ENCODE measurements at regions not wholly inside any gene's neighbourhood (a gene's known extent, or its start where the extent isn't known, plus 50 kb on each side); places are given as distances from the start of the nearest gene placed in this dataset.

GRCh38 chr3:197444793-197445379 is 110.9 kb downstream of the BDH1 start:
- POLR2A ChIA-PET, result no interaction called here
- no peak for TF ChIP-seq CTCF (IDR thresholded peaks at IDR 0.05)

GRCh38 chr3:197443506-197443905 is 112.3 kb downstream of the BDH1 start:
- intact Hi-C loops (cut with DNase I, micrococcal nuclease), result no loop called here
- no peak for TF ChIP-seq CTCF (IDR thresholded peaks at IDR 0.05)
- H3K4me3 Mint-ChIP-seq, result no peak overlapping the region
- no peak for DNase-seq
- no peak overlapping the region for H3K27ac ChIP-seq (ENCODE audit: low read depth in 1 of 2, low read length in 2 of 2)
- no peaks in the 10 kb centered on the region for H3K36me3 ChIP-seq (ENCODE audit: insufficient read depth, low read length)
- no peaks in the 10 kb centered on the region for H3K36me3 Mint-ChIP-seq (ENCODE audit: low read depth)
- CTCF ChIA-PET, result no interaction called here
- peaks cover 28% of the 10 kb centered on the region for H3K27me3 Mint-ChIP-seq
- no peaks in the 10 kb centered on the region for H3K9me3 ChIP-seq (ENCODE audit: control insufficient read depth in 1 of 2, insufficient read depth in 1 of 2, low read length in 2 of 2)
- H3K27me3 ChIP-seq (ENCODE audit: control insufficient read depth in 1 of 2, insufficient read depth in 2 of 2, low read length in 2 of 2), result peaks cover 0 to 5% of the 10 kb centered on the region in 2 experiments
- H3K27ac Mint-ChIP-seq, result no peak overlapping the region
- H3K4me1 Mint-ChIP-seq (ENCODE audit: low read depth), result peaks cover 27% of the 10 kb centered on the region
- POLR2A ChIA-PET, result no interaction called here
- peaks cover 7% of the 10 kb centered on the region for H3K4me1 ChIP-seq (ENCODE audit: insufficient read depth, low read length)
- no peak overlapping the region for H3K4me3 ChIP-seq (ENCODE audit: low read length)
- H3K9me3 Mint-ChIP-seq, result no peaks in the 10 kb centered on the region
- no peak for ATAC-seq (ENCODE audit: poor library complexity)

More at GRCh38 chr3:197444793-197445379, 110.9 kb downstream of the BDH1 start:
- CTCF ChIA-PET, result no interaction called here
- peak; percentile 37 for ATAC-seq (ENCODE audit: poor library complexity)
- H3K4me1 ChIP-seq (ENCODE audit: insufficient read depth, low read length), result peaks cover 7% of the 10 kb centered on the region
- no peaks in the 10 kb centered on the region for H3K36me3 Mint-ChIP-seq (ENCODE audit: low read depth)
- intact Hi-C loops (cut with DNase I, micrococcal nuclease), result no loop called here
- H3K9me3 ChIP-seq (ENCODE audit: control insufficient read depth in 1 of 2, insufficient read depth in 1 of 2, low read length in 2 of 2), result no peaks in the 10 kb centered on the region
- peaks cover 27% of the 10 kb centered on the region for H3K4me1 Mint-ChIP-seq (ENCODE audit: low read depth)
- peak in 1 of 14 experiments; percentile 28 for DNase-seq
- H3K27ac Mint-ChIP-seq, result peak overlapping the region; percentile 62
- H3K36me3 ChIP-seq (ENCODE audit: insufficient read depth, low read length), result no peaks in the 10 kb centered on the region
- H3K27ac ChIP-seq (ENCODE audit: low read depth in 1 of 2, low read length in 2 of 2), result no peak overlapping the region
- H3K9me3 Mint-ChIP-seq, result no peaks in the 10 kb centered on the region
- H3K4me3 ChIP-seq (ENCODE audit: low read length), result no peak overlapping the region
- H3K27me3 ChIP-seq (ENCODE audit: control insufficient read depth in 1 of 2, insufficient read depth in 2 of 2, low read length in 2 of 2), result peaks cover 0 to 5% of the 10 kb centered on the region in 2 experiments
- H3K27me3 Mint-ChIP-seq, result peaks cover 14% of the 10 kb centered on the region
- peak overlapping the region; percentile 51 for H3K4me3 Mint-ChIP-seq

- H3K4me1 ChIP-seq (ENCODE audit: insufficient read depth, low read length), result peaks cover 7% of the 10 kb centered on the region
- no peak for TF ChIP-seq CTCF (IDR thresholded peaks at IDR 0.05)
- H3K4me3 ChIP-seq (ENCODE audit: low read length), result no peak overlapping the region
- H3K27me3 Mint-ChIP-seq, result peaks cover 28% of the 10 kb centered on the region
- no peak for DNase-seq
- intact Hi-C loops (cut with DNase I, micrococcal nuclease), result no loop called here
- H3K27me3 ChIP-seq (ENCODE audit: control insufficient read depth in 1 of 2, insufficient read depth in 2 of 2, low read length in 2 of 2), result no peaks in the 10 kb centered on the region
- no peaks in the 10 kb centered on the region for H3K9me3 ChIP-seq (ENCODE audit: control insufficient read depth in 1 of 2, insufficient read depth in 1 of 2, low read length in 2 of 2)
- peaks cover 14% of the 10 kb centered on the region for H3K4me1 Mint-ChIP-seq (ENCODE audit: low read depth)
- H3K27ac Mint-ChIP-seq, result no peak overlapping the region
- no peaks in the 10 kb centered on the region for H3K36me3 ChIP-seq (ENCODE audit: insufficient read depth, low read length)
- H3K27ac ChIP-seq (ENCODE audit: low read depth in 1 of 2, low read length in 2 of 2), result no peak overlapping the region
- no peaks in the 10 kb centered on the region for H3K36me3 Mint-ChIP-seq (ENCODE audit: low read depth)
- CTCF ChIA-PET, result no interaction called here
- H3K4me3 Mint-ChIP-seq, result no peak overlapping the region
- POLR2A ChIA-PET, result no interaction called here
- no peak for ATAC-seq (ENCODE audit: poor library complexity)
- H3K9me3 Mint-ChIP-seq, result no peaks in the 10 kb centered on the region
Measured at GRCh38 chr3:197440717-197441303, 115.0 kb downstream of the BDH1 start.
